ENCODE measurements at regions not wholly inside any gene's neighbourhood (a gene's known extent, or its start where the extent isn't known, plus 50 kb on each side); places are given as distances from the start of the nearest gene placed in this dataset.

GRCh38 chr15:20646529-20647142 is 105.0 kb upstream of the GOLGA6L6 start:
- TF ChIP-seq, protein P1, sequence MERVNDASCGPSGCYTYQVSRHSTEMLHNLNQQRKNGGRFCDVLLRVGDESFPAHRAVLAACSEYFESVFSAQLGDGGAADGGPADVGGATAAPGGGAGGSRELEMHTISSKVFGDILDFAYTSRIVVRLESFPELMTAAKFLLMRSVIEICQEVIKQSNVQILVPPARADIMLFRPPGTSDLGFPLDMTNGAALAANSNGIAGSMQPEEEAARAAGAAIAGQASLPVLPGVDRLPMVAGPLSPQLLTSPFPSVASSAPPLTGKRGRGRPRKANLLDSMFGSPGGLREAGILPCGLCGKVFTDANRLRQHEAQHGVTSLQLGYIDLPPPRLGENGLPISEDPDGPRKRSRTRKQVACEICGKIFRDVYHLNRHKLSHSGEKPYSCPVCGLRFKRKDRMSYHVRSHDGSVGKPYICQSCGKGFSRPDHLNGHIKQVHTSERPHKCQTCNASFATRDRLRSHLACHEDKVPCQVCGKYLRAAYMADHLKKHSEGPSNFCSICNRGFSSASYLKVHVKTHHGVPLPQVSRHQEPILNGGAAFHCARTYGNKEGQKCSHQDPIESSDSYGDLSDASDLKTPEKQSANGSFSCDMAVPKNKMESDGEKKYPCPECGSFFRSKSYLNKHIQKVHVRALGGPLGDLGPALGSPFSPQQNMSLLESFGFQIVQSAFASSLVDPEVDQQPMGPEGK (CRISPR knock-in tag; IDR thresholded peaks at IDR 0.05; ENCODE audit: borderline replicate concordance), result no peak
- TF ChIP-seq, protein P2, sequence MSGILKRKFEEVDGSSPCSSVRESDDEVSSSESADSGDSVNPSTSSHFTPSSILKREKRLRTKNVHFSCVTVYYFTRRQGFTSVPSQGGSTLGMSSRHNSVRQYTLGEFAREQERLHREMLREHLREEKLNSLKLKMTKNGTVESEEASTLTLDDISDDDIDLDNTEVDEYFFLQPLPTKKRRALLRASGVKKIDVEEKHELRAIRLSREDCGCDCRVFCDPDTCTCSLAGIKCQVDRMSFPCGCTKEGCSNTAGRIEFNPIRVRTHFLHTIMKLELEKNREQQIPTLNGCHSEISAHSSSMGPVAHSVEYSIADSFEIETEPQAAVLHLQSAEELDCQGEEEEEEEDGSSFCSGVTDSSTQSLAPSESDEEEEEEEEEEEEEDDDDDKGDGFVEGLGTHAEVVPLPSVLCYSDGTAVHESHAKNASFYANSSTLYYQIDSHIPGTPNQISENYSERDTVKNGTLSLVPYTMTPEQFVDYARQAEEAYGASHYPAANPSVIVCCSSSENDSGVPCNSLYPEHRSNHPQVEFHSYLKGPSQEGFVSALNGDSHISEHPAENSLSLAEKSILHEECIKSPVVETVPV (CRISPR knock-in tag; IDR thresholded peaks at IDR 0.05), result no peak

Data from SK-N-SH treated with all-trans-retinoic acid at 6 μM for 48 hours (cell line).